Retina (tissue), 1 donor: ENCODE measurements at regions not wholly inside any gene's neighbourhood (a gene's known extent, or its start where the extent isn't known, plus 50 kb on each side); places are given as distances from the start of the nearest gene placed in this dataset.

ENCODE experiments used
- DNase-seq: peaks from one replicate; pipeline ENCODE4 v3.0.0-alpha.2; 2016

GRCh38 chr5:62698756-62699155 lies 120.1 kb downstream of the LRRC70 start:
- no peak for DNase-seq

DNA sequence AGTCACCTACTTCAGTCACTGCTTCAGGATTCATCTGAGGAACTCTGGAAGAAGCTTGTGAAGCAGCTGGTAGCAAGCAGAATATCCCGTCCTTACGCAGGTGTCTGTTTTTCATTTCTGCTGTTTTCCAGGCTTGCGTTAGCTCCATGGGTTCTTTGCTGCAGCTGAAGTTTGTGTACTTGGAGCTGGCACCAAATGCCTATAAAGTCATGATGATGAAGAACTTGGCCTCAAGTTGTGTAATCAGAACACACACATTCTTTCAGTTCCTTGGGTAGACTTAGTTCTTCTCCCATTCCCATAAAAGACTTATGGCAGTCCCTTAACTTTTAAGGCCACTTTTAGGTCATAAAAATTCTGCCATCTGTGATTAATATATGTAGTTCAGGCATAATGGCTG lies 116.7 kb downstream of the LRRC70 start:
- DNase-seq, result no peak

DNA sequence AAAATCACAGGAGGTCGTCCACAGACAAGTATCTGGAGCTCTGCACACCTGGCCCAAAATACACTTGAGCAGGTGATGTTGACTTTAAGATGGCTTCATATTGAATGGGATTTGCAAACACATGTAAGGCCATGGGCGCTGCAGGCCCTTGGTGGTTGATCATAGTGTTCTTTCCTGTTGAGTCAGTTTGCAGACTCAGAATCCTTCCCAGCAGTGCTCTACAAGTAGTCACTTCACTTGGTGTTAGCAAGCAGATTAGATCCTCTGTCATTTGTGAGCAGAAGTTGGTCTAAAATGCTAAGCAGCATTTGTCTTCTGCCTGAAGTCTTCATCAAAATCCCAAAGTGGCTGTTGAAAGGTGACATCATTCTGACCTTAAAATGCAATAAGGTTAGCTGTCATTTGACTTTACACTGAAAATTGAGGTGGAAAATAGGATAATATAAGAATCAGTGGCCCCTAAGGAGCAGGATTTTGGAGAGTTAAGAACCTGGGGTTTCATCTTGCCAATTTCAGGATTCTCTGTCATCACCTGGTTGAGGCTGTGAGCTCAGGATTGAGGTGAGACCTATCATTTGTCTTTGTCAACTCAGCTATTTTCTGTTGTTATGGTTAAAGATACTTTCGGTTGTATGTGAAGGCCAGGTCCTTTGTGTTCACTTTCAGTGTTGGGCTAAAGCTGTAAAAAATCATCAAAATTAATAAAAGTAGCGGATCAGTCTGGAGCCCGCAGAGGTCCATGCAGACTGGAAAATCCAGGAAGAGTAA lies 114.5 kb downstream of the LRRC70 start:
- DNase-seq, result no peak

- no peak for DNase-seq
Observed at GRCh38 chr5:62691946-62692345, 113.3 kb downstream of the LRRC70 start.

DNA sequence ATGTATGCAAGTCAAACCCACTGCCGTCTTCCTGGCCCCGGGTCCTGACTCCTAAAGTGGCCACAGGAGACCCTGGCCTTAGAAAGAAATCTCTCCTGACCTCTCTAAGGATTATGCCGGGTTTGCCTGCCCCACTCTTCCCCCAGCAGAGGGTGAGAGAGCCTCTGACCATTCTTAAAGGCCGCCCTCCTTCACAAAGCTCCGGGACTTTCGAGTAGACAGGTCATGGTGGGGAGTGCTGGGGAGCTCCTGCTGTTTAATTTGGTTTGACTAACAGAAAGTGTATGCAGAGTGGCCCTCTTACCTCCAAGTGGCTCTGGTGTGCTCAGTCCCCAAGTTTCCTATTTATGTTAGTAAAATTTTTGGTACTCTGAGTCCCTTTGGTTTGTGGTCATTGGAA lies 111.8 kb downstream of the LRRC70 start:
- no peak for DNase-seq

DNA sequence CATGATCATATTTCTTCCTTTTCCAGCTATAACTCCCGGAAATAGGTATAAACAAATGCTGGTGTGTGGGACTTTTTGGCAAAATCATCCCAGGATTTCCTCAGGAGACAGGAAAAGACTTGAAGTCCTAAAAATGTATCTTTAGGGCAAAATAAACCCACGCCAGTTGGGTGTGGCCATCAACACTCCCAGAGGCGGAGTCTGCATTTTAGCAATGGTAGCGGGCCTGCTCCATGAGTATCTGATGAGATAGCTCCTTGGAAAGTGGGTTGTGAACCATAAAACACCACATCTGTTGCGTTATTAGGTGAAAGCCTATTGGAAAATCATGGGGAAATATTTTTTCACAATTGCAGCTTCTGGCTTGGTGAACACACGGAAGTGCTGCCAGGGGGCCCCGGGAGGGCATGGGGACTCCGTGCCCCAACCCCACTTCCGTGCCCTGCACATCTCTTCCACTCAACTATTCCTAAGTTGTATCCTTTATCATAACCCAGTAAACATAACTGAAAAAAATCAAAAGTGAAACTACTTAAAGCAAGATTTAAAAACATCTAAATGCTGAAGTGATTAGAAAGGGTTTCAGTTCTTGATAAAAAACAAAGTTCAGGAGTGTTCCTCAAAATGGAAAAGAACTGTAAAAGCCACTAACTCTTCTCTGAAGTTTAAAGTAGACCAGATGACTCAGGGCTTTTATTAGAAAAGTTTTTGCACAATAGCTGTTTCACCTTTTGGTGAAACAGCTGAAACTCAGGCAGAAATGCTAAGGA lies 111.2 kb downstream of the LRRC70 start:
- DNase-seq, result no peak

DNA sequence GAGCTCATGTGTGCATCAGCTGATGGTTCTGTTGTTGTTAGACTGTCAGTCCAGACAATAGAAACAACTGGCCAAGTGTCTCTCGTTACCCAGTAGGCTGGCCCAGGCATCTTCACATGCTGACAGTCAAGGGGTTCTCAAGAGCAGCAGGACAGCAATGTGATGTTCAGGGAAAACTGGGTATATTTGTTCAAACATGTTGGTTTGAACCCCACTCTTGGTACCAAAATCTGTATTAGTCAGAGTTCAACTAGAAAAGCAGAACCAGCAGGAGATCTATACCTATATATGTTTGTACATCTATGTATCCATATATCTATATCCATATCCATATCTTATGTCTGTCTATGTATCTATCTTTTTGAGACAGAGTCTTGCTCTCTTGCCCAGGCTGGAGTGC lies 108.1 kb downstream of the LRRC70 start:
- DNase-seq, result no peak

DNA sequence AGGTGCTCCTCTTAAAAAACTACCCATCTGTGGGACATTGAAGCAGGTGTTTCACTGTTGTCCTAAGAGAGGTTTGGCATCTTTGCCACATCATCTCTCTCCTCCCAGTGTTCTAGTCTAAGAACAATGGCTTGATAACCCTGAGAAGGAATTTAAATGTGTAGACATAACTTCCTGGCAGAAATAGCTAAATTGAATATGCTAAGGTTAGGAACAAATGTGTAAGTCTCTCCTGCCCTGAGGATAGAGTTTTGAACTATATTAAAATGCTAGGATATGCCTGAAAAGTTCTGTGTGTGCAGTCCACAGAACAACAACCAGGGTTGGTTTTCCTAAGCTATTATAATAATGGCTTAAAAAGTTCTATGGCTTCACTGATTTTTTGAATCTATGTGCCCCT lies 106.6 kb downstream of the LRRC70 start:
- DNase-seq, result no peak

DNA sequence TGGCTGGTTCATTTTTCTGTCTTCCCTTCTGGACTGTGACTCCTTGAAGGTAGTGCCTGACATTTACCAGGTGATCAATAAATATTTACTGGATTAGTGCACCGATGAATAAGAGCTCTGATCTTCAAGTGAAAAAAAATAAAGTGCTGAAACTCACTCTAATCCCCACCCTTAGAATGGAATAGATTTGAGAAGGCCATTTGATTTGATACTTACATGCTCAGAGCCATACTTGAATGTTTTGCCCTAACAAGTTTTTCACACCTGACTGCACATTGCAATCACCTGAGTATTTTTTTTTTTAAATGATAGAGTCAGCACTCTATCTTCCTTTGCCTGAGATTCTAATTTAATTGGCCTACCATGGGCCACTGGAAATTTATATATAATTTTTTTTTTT lies 105.7 kb downstream of the LRRC70 start:
- no peak for DNase-seq

DNA sequence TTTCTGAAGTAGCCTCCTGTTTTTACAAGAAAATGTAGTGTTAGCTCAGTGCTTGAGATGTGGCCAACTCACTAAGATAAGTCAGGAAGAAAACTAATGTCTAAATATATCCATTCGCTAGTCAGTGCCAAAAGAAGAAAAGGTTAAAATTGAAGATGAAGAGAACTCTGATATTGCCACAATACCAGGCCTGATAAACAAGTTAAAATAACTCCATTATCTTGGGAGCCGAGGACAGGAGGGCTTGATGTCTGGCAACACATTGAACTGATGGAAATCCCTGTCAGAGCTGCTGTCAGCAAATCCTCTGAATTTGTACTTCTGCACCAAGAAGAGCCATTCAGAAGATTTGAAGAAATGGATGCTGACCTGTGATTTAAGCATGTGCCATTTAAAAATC lies 103.4 kb downstream of the LRRC70 start:
- DNase-seq, result no peak

DNA sequence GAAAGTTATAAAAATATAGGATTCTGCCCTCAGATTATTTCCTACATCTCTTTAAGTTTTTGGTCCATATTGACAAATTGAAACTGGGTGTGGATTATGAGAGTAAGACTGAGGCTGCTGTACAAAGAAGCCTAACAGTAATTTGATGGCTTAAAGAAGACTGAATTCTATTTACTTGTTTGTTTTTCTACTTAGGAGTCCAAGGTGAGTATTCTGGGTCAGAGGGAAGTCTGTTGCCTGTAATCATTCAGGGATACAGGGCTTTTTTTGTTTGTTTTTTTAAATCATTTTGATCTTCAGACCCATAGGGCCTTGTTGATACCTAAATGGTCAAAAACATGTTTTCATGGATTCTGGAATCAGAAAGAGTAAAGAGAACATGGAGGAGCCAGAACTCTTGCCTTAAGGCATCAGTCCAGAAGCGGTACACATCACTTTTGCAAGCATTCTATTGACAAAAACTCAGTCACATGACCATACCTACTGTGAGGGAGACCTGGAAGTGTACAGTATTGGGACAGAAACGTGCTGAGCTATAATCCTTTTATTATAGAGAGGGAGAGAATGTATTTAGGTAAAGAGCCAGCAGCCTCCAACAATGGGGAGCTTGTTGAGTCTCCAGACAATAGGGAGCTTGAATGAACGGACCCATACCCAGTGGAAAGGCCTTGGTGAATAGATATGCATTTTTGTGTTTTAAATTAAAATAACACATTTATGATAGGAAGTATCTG lies 102.7 kb downstream of the LRRC70 start:
- DNase-seq, result no peak

DNA sequence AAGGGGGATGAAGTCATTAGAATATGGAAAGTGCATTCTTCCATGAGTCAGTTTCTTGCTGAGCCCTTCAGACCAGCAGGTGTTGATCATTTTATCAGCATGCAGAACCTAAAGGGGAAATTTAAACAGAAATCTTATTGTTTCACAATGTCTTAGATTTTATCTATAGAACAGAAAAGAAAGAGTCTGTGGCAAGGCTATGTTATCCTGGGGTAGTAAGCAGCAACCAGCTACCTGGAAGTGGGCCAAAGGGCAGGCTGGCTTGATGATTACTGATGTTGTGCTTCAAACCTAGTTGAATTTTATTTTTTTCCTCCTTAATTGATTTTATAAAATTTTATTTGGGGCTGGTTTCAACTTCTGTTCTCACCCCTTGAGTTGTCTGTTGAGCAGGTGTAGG lies 101.5 kb downstream of the LRRC70 start:
- no peak for DNase-seq
